Prostate gland (tissue), 2 donors: ENCODE measurements at regions not wholly inside any gene's neighbourhood (a gene's known extent, or its start where the extent isn't known, plus 50 kb on each side); places are given as distances from the start of the nearest gene placed in this dataset.

ENCODE experiments used
- CTCF ChIP-seq, 4 experiments: fragments of 200-600 bp in 2 of 4; fragments of 450-650 bp in 2 of 4; sonication (generic) in 2 of 4; IDR thresholded peaks; 1 replicate in 3 of 4; 2 replicates in 1 of 4; pipeline ENCODE4 v1.5.1; 2016 to 2019; ENCODE audit warnings: antibody characterized with exemption in 4 of 4, mild to moderate bottlenecking in 2 of 4, moderate library complexity in 2 of 4
- POLR2A ChIP-seq: fragments of 450-650 bp; IDR thresholded peaks from one replicate; pipeline ENCODE4 v1.6.1; 2016; ENCODE audit warnings: antibody characterized with exemption, mild to moderate bottlenecking
- POLR2AphosphoS5 ChIP-seq: sonication (generic); formaldehyde crosslinking; IDR thresholded peaks from one replicate; pipeline ENCODE4 v1.6.1; 2017; ENCODE audit warnings: antibody characterized with exemption

- TF ChIP-seq CTCF (IDR thresholded peaks at IDR 0.05) (no peak), POLR2AphosphoS5 (no peak), POLR2A (no peak)
Observed at GRCh38 chr3:147701195-147701594, 292.0 kb downstream of the ZIC1 start.
